ENCODE measurements at regions not wholly inside any gene's neighbourhood (a gene's known extent, or its start where the extent isn't known, plus 50 kb on each side); places are given as distances from the start of the nearest gene placed in this dataset.

DNA sequence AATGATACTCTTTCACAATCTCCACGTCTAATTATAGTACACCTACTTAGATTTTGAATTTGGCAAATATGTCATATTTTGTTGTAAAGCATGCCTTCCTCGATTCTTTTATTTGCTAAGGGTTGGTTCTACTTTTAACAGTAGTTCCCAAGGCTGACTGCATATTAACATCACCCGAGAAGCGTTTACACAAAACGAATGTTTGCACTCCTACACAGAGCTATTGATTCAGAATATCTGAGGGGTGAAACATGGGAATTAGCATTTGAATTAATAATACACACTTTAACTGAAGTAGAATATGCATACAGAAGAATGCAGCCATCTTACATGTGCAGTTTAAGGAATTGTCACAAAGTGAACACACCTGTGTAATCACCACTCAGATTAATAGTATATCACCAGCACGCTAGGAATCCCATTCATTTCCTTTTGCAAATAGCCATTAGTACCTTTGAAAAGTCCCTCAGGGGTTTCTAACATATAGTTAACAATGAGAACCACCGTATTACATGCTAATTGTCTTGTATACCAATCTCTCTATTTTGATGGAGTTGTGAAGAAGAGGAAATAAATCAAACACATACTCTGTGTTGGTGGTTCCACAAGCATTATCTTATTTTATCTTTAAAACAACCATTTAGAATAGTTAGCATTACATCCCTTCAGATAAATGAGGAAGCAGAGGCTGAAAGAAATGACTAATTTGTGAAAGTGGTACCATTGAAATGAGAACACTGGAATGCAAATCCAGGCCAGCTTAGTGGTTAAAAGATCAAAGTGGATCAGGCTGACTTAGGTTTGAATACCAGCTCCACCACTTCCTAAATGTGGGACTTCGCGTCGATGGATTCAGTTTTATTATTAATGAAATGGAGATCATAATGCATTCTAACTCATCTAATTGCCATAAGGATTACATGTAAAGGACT, 317.6 kb downstream of the HDGFL1 start:
- no peak for DNase-seq

- no peak for DNase-seq
Observed at GRCh38 chr6:22888163-22888752, 318.9 kb downstream of the HDGFL1 start.

GRCh38 chr6:22891934-22892333, 322.6 kb downstream of the HDGFL1 start:
- no peak for DNase-seq

DNA sequence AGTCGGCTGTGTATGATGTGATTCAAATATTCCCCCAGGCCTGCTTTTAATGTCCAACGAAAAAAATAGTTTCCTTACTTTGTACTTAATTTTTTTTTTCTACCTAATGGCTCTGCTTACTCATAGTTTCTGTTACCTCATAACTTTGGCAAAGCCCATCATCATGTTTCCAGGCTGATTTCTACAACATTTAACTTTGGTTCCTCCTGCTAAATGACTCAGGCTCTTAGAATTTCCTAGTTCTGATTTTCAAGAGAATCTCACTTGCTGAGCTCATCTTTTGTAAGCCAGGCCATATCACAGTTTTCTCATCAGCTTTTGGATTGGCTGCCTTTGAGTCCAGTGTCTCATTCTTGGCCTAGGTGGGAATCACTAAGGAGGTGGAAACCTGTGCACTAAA, 323.1 kb downstream of the HDGFL1 start:
- DNase-seq = no peak

DNA sequence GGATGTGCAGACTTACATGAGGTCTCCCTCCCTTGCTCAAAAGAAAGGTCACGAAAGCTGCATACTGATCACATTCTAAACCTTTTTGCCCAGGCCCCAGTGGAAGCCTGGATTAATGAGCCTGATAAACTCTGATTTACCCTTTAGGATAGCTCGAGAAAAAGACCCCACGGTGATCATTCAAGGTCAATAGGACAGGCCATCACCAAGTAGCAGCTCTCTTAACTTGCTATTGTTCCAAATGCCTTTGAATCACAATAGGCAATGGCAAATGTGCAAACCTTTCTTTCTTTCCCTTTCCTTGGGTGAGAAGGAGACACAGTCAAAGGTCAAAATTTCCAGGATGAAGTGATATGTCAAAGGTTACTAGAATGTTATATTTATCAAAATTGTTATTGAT, 327.3 kb downstream of the HDGFL1 start:
- no peak for DNase-seq

GRCh38 chr6:22899426-22899825, 330.1 kb downstream of the HDGFL1 start:
- DNase-seq = no peak

DNA sequence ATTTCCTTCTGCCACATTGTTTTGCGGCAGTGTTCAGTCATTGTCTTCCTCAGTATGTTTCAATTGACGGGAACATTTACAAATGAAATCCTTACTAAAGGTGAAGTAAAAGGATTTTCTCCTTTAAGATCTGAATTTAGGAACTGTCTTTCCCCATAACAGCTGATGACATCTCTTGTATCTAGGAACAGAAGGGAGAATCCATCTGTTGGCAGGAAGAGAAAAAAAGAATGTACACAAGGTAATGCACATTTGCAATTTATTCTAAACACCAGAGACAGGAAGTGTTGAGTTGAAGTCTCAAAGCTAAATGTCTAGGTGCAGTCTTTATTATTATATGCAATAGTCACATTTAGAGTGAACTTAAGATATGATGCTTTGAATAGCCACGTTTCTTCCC, 334.5 kb downstream of the HDGFL1 start:
- DNase-seq = no peak

- DNase-seq = no peak
Observed at GRCh38 chr6:22904431-22904830, 335.1 kb downstream of the HDGFL1 start.

- peak in 1 of 5 experiments; percentile 2 for DNase-seq
Observed at GRCh38 chr6:22906091-22906549, 336.8 kb downstream of the HDGFL1 start.

DNA sequence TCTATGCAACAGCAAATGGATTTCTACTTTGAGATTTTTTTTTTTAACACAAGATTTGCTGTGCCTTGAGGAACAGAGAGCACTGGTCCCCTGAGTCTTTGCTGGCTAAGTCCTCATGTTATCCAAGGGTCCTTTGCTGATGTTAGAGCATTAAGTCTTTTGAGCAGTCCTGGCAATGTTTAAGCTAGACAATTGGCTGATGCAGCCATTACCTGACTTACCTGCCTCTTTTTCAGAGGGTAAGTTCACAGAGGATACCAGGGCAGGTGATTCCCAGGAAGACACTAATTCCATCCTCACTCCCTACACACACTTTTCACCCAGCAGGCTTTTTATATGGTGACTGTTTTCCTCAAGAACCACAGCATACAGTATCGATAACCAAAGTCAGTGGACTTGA, 337.7 kb downstream of the HDGFL1 start:
- no peak for DNase-seq

DNA sequence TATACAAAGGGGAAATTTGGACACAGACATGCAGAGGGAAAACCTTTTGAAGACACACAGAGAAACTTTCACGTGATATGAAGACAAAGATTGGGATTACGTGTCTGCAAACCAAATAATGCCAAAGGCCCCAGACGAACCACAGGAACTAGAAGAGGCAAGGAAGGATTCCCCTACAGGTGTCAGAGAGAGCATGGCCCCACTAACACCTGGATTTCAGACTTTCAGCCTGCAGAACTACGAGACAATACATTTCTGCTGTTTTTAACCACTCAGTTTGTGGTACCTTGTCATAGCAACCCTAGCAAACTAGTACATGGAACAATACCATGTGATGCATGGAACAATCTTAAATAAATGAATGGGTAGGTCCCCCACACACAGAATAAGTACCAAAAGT, 341.0 kb downstream of the HDGFL1 start:
- no peak for DNase-seq

GRCh38 chr6:22913612-22914011, 344.2 kb downstream of the HDGFL1 start:
- DNase-seq = no peak

DNA sequence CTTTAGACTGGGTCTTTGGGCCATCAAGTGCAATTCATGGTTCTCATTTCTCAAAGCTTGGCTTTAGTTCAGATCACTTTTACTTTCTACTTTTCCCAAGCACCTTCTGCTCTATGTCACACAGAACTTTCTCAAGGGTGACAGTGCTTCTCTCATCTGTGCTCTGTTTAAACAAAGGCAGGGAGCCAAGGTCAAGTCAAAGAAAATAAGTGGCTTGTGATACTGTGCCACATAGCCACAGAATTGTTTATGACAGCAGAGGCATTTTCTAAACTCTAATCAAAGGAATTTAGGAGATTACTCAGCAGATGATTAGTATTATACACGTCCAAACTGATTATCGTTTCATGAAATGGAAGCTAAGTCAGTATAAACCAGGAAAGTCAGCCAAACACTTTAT, 348.0 kb downstream of the HDGFL1 start:
- DNase-seq = no peak

DNA sequence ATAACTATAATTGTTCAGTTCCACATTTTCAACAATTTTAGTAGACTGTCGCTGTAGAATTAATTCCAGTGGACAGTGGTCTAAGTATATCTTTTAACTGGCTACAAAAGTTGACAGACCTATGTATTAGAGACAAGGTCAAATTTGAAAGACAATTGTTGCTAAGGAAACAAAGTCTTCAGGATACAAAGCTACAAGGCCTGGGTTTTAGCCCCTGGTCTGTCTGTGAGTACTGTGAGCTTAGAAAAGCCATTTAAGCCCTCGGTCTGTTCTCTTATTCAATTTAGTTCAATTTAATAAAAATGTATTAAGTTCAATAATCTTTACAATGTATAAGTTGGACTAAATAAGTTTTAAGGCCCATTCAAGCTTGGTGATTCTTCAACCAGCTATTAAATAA, 352.5 kb downstream of the HDGFL1 start:
- DNase-seq = no peak

DNA sequence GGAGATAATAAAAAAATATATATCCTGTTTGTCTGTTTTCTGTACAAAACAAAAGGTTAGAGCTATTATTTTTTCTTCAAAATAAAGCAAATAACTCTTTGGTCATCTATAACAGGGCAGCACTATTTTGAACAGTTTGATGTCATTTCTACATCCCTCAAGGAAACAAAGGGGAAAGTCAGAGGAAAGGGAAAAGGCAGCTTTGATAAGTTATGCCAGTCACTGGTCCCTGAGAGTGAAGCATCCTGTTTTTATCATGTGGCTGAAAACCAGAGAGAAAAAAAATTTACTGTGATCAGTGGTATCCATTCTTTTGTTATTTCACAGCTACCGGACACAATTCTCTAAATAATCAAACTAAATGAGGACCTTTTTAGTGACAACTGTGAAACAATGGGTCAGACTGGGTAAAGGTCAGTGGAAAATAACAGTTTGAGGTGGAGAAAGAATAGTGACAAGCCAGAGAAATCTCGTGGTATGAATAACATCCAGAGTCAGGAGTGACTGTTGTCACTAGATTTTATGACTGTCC, 356.0 kb downstream of the HDGFL1 start:
- no peak for DNase-seq

GRCh38 chr6:22925920-22926789, 356.8 kb downstream of the HDGFL1 start:
- no peak for DNase-seq

- DNase-seq = no peak
Observed at GRCh38 chr6:22926790-22927354, 357.5 kb downstream of the HDGFL1 start.

GRCh38 chr6:22928775-22929174, 359.4 kb downstream of the HDGFL1 start:
- no peak for DNase-seq

DNA sequence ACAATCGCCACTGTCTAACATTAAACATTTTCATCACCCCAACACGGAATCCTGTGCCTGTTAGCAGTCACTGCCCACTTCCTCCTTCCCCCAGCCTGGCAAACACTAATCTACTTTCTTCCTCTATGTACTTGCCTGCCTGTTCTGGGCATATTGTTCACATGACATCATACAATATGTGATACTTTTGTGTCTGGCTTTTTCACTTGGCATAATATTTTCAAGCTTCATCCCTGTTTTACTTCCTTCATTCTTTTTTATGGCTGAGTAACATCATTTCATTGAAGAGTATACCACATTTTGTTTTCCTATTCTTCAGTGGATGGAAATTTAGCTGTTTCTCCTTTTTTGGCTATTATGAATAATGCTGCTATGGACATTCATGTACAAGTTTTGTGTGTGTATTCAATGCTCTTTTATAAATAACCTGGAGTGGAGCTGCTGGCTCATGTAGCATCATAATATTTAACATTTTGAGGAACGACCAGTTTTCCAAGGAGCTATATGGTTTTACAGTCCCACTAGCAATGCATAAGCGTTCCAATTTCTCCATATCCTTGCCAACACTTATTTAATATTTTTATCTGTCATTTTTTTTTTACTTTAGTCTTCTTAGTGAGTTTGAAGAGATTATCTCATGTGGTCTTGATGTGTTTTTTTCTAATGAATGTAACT, 360.1 kb downstream of the HDGFL1 start:
- no peak for DNase-seq

DNA sequence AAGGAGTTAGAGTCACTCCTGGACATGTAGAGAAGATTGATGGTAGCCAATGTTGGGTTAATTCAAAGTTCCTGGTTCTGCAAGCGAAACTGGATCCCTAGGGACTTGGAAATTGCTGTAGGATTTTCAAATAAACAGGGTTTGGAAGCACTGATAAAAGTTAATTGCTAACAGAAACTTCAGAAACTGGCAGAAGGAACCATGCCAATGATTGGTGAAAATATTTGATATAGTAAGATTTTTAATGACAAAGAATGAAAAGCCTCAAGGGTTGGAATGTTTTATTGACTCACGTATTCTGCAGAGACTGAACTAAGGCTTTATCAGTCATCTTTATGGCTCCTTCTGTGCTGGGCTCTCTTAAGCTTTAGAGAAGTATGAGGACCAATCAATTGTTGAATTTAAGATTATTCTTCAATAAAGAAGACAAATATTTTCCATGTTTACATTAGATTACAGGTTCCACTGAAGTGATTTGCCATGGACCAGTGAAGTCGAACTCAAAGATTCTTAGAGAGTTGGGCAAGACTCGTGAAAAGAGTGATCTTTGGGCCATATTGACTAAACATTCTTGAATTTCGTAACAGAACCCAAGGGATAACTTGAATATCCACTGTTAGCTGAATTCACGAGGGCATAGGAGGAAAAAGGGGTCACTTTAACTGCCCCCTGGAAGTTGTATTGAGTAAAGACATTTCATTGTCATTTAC, 371.4 kb downstream of the HDGFL1 start:
- DNase-seq = no peak

DNA sequence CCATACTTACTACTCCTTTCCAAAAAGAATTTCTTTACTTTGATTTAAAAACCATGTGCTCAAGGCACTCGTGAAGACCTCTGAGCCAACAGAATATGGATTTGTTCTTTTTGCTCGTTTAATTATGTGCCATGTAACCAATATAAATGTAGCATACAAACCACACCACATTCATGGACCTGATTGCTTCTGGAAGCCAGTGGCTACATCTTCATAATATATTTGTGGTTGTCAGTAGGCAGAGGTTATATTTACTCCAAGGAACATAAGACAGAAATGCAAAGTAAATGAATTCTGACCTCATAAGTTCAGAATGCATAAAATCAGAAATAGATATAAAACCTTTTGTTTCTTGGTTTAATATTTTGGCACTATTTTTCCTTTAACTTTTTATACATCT, 373.0 kb downstream of the HDGFL1 start:
- DNase-seq = no peak
